GM21360 (cell line): ENCODE measurements at regions not wholly inside any gene's neighbourhood (a gene's known extent, or its start where the extent isn't known, plus 50 kb on each side); places are given as distances from the start of the nearest gene placed in this dataset.

Experiments
- ATAC-seq: cut with Tn5 transposase; IDR thresholded peaks from one replicate; pipeline ENCODE4 v1.9.1; 2021; ENCODE audit warnings: mild to moderate bottlenecking, moderate library complexity; ENCODE audit not compliant: unreplicated experiment

DNA sequence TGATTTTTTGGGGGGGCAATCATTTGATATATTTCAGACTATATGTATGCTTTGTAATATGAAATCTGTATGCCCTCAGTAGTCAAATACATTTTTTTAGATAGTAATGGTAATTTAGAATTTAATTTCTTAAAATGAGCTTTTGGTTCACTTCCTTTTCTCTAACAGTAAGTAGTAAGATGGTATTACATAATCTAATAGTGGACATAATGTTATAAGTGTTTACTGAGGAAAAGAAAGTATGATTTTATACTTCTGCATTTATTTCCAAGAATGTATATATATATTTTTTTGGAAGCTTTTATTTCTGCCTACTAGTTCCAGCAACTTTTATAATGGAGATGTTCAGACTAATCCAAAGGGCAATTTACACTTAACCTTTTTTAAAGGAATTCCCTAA, 1450.7 kb upstream of the TENM3 start:
- no peak for ATAC-seq

- ATAC-seq = no peak
Observed at GRCh38 chr4:180794333-180794732, 1448.9 kb upstream of the TENM3 start.

DNA sequence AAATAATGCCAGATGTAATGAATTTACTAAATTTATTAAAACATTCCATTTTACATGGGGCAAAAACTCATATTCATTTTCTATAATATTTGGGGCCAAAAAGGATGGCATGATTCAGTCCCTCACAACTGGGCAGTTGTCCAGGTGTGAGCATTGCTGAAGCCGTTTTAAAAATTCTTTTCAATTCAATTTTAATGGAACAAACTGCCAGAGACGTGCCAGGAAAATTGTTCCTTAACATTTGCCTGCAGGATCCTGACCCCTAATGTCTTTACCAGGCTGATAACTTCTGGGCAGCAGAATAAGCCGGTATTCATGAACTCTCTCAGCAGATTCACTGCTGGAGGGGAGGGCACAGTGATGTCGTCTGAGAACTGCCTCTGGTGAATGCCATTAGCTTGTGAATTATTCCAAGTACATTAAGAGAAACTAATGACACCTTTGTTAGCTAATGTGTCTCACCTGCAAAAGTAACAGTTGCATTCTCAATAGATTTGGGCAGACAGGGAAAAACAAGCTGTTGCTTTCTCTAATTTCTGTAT, 1445.1 kb upstream of the TENM3 start:
- no peak for ATAC-seq

- no peak for ATAC-seq
Observed at GRCh38 chr4:180799798-180800197, 1443.4 kb upstream of the TENM3 start.

GRCh38 chr4:180805101-180805500, 1438.1 kb upstream of the TENM3 start:
- ATAC-seq = no peak

DNA sequence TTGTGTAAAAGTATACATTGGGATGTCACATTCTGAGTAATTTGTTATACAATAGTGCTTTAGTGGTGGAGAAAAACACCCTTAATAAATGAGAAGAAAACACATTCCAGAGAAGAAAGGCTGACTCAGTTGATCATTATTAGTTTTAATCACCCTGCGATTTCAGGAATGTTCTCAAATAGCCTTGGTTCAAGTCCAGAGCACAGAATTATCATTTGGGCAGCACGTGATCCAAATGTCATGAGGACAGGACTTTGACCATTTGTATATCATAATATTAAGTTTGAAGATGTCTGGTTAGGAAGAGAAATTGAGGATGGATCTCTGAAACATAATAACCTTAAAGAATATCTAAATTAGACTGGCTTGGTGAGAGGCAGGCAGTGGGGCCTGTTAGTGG, 1434.3 kb upstream of the TENM3 start:
- ATAC-seq = no peak

DNA sequence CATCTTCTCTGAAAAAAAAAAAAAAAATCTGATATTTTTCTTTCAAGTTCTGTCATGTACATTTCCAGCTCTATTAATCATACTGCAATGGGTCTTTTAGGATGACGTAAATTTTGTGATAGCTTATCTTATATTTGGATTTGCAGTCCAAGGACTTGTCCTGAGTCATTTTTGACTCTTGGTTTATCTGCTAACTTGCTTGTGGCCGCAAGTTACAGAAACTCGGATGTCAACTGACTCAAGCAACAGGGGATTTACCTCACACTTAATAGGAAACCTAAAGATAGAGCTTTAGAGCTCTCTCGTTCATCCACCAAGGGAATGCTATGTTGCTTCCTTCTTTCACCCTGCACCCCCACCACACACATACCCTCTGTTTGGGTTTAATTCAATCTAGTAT, 1433.8 kb upstream of the TENM3 start:
- no peak for ATAC-seq

- ATAC-seq = no peak
Observed at GRCh38 chr4:180810581-180810980, 1432.6 kb upstream of the TENM3 start.

DNA sequence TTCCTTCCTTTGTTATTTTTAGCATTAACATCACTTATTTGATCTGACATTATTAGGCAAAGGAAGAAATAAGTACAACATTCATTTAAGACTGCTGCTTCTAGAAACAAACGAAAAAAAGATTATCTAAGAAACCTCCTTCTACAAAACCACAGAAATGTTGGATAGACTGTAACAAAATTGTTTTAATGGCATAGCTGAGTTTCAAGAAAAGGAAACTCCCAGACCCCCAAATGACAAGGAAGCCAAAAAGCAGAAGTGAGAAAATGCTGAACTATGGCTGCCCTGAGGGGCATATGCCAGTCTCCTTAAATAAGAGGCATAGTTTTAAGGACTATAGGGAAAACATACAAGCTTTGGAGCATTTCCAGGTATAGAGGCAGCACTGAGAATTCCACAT, 1431.6 kb upstream of the TENM3 start:
- ATAC-seq = no peak

DNA sequence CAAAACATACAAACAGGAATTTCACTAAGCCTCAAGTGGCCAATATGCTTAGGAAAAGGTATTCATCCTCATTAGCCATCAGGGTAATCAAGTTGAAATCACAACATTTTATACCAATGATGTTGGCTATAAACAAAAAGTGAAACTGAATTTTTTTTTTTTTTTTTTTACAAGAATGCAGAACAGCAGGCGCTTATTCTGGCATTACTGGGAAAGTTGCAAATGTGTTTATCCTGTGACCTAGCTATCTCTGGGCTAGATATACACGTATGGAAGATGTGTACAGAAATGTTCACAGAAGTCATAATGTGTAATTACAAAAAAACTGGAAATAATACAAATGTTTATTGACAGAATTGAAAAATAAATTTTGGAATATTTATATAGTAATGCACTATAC, 1430.4 kb upstream of the TENM3 start:
- ATAC-seq = no peak

GRCh38 chr4:180814875-180815417, 1428.3 kb upstream of the TENM3 start:
- no peak for ATAC-seq

DNA sequence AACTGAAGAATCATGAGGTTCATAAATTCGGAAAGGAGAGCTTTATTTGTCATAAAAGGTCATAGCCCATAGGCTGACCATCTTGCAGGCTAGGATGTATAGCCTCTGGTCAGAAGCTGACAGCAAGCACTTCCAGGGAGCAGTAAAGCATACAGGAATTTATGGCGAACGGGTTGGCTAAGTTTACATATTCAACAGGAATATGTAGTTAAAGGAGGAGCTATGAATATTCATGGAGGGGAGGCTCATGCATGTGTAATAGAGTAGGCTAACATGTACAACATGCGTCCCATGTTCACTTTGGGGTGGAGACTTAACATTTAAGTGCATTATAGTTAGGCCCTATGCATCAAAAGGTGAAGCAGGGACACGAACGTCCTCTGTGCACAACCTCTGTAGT, 1425.7 kb upstream of the TENM3 start:
- ATAC-seq = no peak

DNA sequence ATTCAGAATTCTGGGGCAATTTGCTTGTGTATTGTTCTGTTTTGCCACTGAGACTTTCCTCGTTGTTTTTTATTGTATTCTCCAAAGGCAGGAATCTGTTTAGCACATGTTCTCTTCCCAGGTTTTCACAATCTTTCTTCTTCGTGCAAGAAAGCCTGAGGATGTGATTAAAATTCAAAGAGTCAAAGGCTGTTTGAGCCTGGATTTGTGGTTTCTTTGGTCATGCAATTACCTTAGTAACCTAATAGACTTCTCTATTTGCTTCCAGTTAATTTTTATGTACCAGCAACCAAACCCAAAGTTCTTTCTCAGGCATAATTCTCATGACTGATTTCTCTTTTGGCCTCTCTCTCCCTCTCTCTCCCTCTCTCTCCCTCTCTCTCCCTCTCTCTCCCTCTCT, 1420.1 kb upstream of the TENM3 start:
- ATAC-seq = no peak

GRCh38 chr4:180827232-180828009, 1415.8 kb upstream of the TENM3 start:
- ATAC-seq = no peak

- no peak for ATAC-seq
Observed at GRCh38 chr4:180828455-180829018, 1414.7 kb upstream of the TENM3 start.

DNA sequence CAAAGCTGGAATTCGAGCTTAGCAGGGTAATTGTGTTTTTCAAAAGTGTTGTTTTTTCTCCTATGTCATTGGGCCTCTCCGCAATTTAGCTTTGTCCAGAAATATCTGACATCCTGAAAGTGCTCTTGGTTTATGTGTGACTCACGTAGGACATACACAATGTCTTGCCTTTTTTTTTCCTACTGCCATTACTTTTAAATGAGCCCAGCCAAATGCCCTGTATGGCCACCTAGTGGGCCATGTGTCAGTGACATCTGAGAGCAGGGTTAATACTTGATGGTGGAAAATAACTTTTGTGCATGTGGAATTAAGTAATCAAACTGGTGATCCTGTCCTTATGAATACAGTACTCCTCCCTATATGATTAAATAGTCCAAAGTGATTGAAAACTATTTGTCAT, 1411.1 kb upstream of the TENM3 start:
- ATAC-seq = no peak

GRCh38 chr4:180840142-180840541, 1403.1 kb upstream of the TENM3 start:
- ATAC-seq = no peak

DNA sequence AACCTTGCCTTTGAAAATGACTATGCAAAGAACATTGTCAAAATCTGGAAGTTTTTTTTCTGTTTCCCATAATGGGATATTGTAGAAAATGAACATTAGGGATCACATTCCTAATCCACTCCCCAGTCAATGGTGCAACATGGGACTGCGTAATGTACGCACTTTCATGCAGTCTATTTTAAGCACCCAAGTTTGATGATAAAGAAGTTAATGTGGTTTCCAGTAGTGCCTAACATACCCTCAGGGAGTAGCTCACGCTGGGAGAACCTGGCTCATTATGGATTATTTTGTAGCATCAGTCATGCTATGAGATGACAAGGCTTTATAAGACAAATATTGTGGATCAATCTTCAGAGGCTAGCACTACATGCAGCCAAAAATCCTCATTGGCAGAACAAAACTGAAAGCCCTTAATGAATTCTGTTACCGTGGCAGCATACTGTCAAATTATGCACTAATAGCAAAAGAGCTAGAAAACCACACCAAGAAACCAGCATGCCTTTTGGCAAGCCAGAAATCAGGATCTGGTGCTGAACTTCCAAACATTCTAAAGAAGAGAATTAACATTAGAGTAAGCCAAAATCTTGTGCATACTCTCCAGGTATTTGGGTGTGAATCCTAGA, 1392.8 kb upstream of the TENM3 start:
- ATAC-seq = no peak

DNA sequence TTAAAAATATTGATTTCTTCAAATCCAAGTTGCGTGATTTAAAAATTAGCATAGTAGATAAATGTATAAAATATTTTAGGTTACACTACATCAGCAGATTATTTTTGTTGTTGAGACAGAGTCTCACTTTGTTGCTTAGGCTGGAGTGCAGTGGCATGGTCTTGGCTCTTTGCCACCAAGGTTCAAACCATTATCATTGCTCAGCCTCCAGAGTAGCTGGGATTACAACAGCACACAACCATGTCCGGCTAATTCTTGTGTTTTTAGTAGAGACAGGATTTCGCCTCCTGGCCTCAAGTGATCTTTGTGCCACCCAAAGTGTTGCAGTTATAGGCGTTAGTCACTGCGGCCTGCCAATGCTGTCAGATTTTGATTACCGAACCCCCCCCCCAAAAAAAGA, 1390.5 kb upstream of the TENM3 start:
- no peak for ATAC-seq

DNA sequence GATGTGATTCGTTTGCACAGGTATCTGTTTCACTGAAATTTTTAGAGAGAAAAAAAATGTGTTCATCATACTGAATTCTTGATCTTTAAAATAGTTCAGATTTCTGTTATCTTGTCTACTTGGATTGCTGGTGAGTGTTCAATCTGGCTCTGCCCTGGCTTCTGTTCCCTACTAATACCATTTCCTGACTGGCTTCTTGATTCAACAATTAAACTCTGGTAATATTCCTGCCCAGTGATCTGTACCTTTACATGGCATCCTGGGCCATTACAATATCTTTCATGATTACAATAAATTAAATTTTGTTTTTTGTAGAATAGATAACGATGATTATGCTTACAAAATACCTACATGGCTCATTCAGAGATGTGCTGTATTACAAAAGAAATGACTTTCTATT, 1388.0 kb upstream of the TENM3 start:
- no peak for ATAC-seq

DNA sequence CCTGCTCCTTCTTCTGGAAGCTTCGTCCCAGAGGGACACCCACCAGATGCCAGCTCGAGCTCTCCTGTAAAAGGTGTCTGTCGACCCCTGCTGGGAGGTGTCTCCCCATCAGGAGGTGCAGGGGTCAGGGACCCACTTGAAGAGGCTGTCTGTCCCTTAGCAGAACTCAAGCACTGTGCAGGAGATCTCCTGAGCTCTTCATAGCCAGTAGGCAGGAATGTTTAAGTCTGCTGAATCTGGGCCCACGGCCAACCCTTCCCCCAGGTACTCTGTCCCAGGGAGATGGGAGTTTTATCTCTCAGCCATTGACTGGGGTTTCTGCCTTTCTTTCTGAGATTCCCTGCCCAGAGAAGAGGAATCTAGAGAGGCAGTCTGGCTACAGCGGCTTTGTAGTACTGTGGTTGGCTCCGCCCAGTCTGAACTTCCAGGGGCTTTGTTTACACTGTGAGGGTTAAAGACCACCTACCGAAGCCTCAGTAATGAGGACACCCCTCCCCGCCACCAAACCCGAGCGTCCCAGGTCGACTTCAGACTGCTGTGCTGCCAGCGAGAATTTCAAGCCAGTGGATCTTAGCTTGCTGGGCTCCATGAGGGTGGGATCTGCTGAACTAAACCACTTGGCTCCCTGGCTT, 1383.0 kb upstream of the TENM3 start:
- ATAC-seq = no peak
